IMR-90 (cell line): ENCODE measurements at regions not wholly inside any gene's neighbourhood (a gene's known extent, or its start where the extent isn't known, plus 50 kb on each side); places are given as distances from the start of the nearest gene placed in this dataset.

ENCODE experiments used
- ATAC-seq: fragments of 200-7000 bp; cut with Tn5 transposase; 2 replicates; pipeline ENCODE4 v1.9.1; 2020; ENCODE audit warnings: low read depth, mild to moderate bottlenecking, moderate library complexity
- BruUV-seq: library from RNA; stranded (reverse); fragments of 400-500 nt; replicated peaks from 2 replicates; lab custom pipeline; 2021; lab: Mats Ljungman, UMichigan
- CTCF ChIA-PET: fragments of 300-600 bp; formaldehyde crosslinking; extraction: SDS; loops from one replicate; lab custom pipeline; 2021; ENCODE audit warnings: antibody characterized with exemption; lab: Yijun Ruan, JAX
- POLR2A ChIA-PET: fragments of 300-600 bp; sonication (Branson Sonifier 250); formaldehyde crosslinking; loops from one replicate; lab custom pipeline; 2022; ENCODE audit warnings: antibody characterized with exemption; ENCODE audit not compliant: unreplicated experiment; lab: Charles Lee
- DNase-seq: peaks from one replicate; pipeline ENCODE4 v3.0.0; 2013
- H2AFZ ChIP-seq: replicated peaks from 2 replicates; pipeline ENCODE3; 2013; ENCODE audit warnings: low read length, mild to moderate bottlenecking; ENCODE audit not compliant: poor library complexity
- H2AK5ac ChIP-seq: 2 replicates; pipeline ENCODE4 v1.6.1; 2013; ENCODE audit warnings: low read depth, low read length, inconsistent platforms
- H2AK9ac ChIP-seq: replicated peaks from 2 replicates; pipeline ENCODE3; 2013; ENCODE audit warnings: mild to moderate bottlenecking, low read depth, low read length, moderate library complexity; ENCODE audit not compliant: poor library complexity
- H2BK120ac ChIP-seq: 2 replicates; pipeline ENCODE4 v1.6.1; 2013; ENCODE audit warnings: low read depth, low read length, inconsistent platforms
- H2BK15ac ChIP-seq: 3 replicates; pipeline ENCODE4 v1.6.1; 2013; ENCODE audit warnings: low read depth, low read length, inconsistent platforms
- H2BK20ac ChIP-seq: 2 replicates; pipeline ENCODE4 v1.6.1; 2013; ENCODE audit warnings: low read depth, mild to moderate bottlenecking, inconsistent platforms, low read length, moderate library complexity
- H2BK5ac ChIP-seq: 2 replicates; pipeline ENCODE4 v1.6.1; 2013; ENCODE audit warnings: mild to moderate bottlenecking, low read depth, low read length, inconsistent platforms; ENCODE audit not compliant: poor library complexity, severe bottlenecking
- H3K14ac ChIP-seq: replicated peaks from 2 replicates; pipeline ENCODE4 v1.6.1; 2013; ENCODE audit warnings: low read depth, low read length, inconsistent platforms
- H3K18ac ChIP-seq: 2 replicates; pipeline ENCODE4 v1.6.1; 2013; ENCODE audit warnings: low read depth, low read length, control low read depth
- H3K23ac ChIP-seq: 2 replicates; pipeline ENCODE4 v1.6.1; 2013; ENCODE audit warnings: low read depth, low read length, inconsistent platforms
- H3K27ac ChIP-seq: 2 replicates; pipeline ENCODE4 v1.5.1; 2013; ENCODE audit warnings: mild to moderate bottlenecking, control low read depth, low read length; ENCODE audit not compliant: insufficient read depth
- H3K27me3 ChIP-seq: 2 replicates; pipeline ENCODE4 v1.6.1; 2013; ENCODE audit warnings: low read length; ENCODE audit not compliant: control insufficient read depth, insufficient read depth
- H3K36me3 ChIP-seq: 2 replicates; pipeline ENCODE4 v1.6.1; 2013; ENCODE audit warnings: low read length, mixed read lengths; ENCODE audit not compliant: control insufficient read depth, insufficient read depth
- H3K4ac ChIP-seq: 2 replicates; pipeline ENCODE4 v1.6.1; 2013; ENCODE audit warnings: low read depth, low read length, inconsistent platforms
- H3K4me1 ChIP-seq: 2 replicates; pipeline ENCODE4 v1.6.1; 2013; ENCODE audit warnings: low read length, mixed read lengths; ENCODE audit not compliant: control insufficient read depth, insufficient read depth
- H3K4me2 ChIP-seq: 2 replicates; pipeline ENCODE4 v1.6.1; 2013; ENCODE audit warnings: low read depth, mild to moderate bottlenecking, control low read depth, low read length, moderate library complexity
- H3K4me3 ChIP-seq: 2 replicates; pipeline ENCODE4 v1.5.1; 2013; ENCODE audit warnings: low read depth, mild to moderate bottlenecking, control low read depth, low read length, moderate library complexity; ENCODE audit not compliant: insufficient read depth
- H3K56ac ChIP-seq: 2 replicates; pipeline ENCODE4 v1.6.1; 2013; ENCODE audit warnings: low read length, inconsistent platforms; ENCODE audit not compliant: insufficient read depth; ENCODE audit errors: extremely low read depth
- H3K79me1 ChIP-seq, 2 experiments: 2 replicates each; pipeline ENCODE4 v1.6.1; 2013; ENCODE audit warnings: low read length in 2 of 2, inconsistent platforms in 1 of 2, low read depth in 1 of 2
- H3K9ac ChIP-seq: 2 replicates; pipeline ENCODE4 v1.6.1; 2013; ENCODE audit warnings: low read depth, low read length, control low read depth
- H3K9me1 ChIP-seq: 2 replicates; pipeline ENCODE4 v1.6.1; 2013; ENCODE audit warnings: low read length, inconsistent platforms; ENCODE audit not compliant: insufficient read depth
- H3K9me3 ChIP-seq: 2 replicates; pipeline ENCODE4 v1.6.1; 2013; ENCODE audit warnings: low read length; ENCODE audit not compliant: control insufficient read depth, insufficient read depth
- H4K20me1 ChIP-seq: 2 replicates; pipeline ENCODE4 v1.6.1; 2013; ENCODE audit warnings: low read length, inconsistent platforms; ENCODE audit not compliant: insufficient read depth
- H4K5ac ChIP-seq: 2 replicates; pipeline ENCODE4 v1.6.1; 2013; ENCODE audit warnings: mild to moderate bottlenecking, low read depth, low read length, control low read depth
- H4K8ac ChIP-seq, 2 experiments: 2 replicates each; pipeline ENCODE4 v1.6.1; 2013; ENCODE audit warnings: low read depth in 2 of 2, low read length in 2 of 2, control low read depth in 1 of 2, inconsistent platforms in 1 of 2
- H4K91ac ChIP-seq: 2 replicates; pipeline ENCODE4 v1.6.1; 2013; ENCODE audit warnings: low read depth, low read length, inconsistent platforms; ENCODE audit not compliant: insufficient read depth
- BHLHE40 ChIP-seq: fragments of 150-350 bp; IDR thresholded peaks from 2 replicates; pipeline ENCODE4 v1.6.1; 2016; ENCODE audit warnings: mild to moderate bottlenecking, low read depth, low read length
- CHD1 ChIP-seq: IDR thresholded peaks from 2 replicates; pipeline ENCODE4 v1.6.1; 2012; ENCODE audit warnings: low read depth, low read length, improper control_type of control experiment
- MAFK ChIP-seq: IDR thresholded peaks from 2 replicates; pipeline ENCODE4 v1.6.1; 2012; ENCODE audit warnings: low read depth, low read length, improper control_type of control experiment
- MXI1 ChIP-seq: IDR thresholded peaks from 2 replicates; pipeline ENCODE4 v1.6.1; 2012; ENCODE audit warnings: low read depth, mild to moderate bottlenecking, low read length, moderate library complexity, borderline replicate concordance
- RAD21 ChIP-seq: IDR thresholded peaks from 2 replicates; pipeline ENCODE4 v1.6.1; 2012; ENCODE audit warnings: low read length, improper control_type of control experiment
- RCOR1 ChIP-seq: IDR thresholded peaks from 2 replicates; pipeline ENCODE4 v1.6.1; 2012; ENCODE audit warnings: mild to moderate bottlenecking, low read length, improper control_type of control experiment; ENCODE audit not compliant: insufficient replicate concordance
- RFX5 ChIP-seq: IDR thresholded peaks from 2 replicates; pipeline ENCODE4 v1.8.0; 2012; ENCODE audit warnings: low read depth, mild to moderate bottlenecking, low read length, moderate library complexity
- SMC3 ChIP-seq: fragments of 150-350 bp; IDR thresholded peaks from 2 replicates; pipeline ENCODE4 v1.6.1; 2016; ENCODE audit warnings: low read depth, mild to moderate bottlenecking, antibody characterized with exemption, low read length, moderate library complexity
- WGBS, 2 experiments: methylation state at CpG; one replicate each; pipeline versions ENCODE4 v1.1.5 to v1.1.7; 2013; ENCODE audit warnings: missing lambda C conversion rate in 2 of 2; ENCODE audit not compliant: insufficient read length in 1 of 2; ENCODE audit errors: extremely low coverage in 2 of 2; 5-methylcytosine and 5-hydroxymethylcytosine counted together
- dilution Hi-C: fragments of 300-500 bp; cut with HindIII; formaldehyde crosslinking; loops from one replicate; pipeline ENCODE4 v1.14.3; 2018; ENCODE audit warnings: low sequenced_read_pairs; ENCODE audit not compliant: unreplicated experiment
- in situ Hi-C: fragments of 300-500 bp; cut with MboI; formaldehyde crosslinking; loops from 3 replicates; pipeline ENCODE4 v1.14.3; 2019; ENCODE audit warnings: low sequenced_read_pairs, inconsistent platforms, mixed read lengths
- intact Hi-C: fragments of 100-400 bp; cut with micrococcal nuclease; formaldehyde crosslinking; loops from 2 replicates; pipeline ENCODE4 v1.10.0; 2022
- TF ChIP-seq, protein P1 (sequence below): fragments of 150-350 bp; IDR thresholded peaks from 2 replicates; pipeline ENCODE4 v1.6.1; 2017; ENCODE audit warnings: mild to moderate bottlenecking, antibody characterized with exemption, low read length, low read depth

DNA sequence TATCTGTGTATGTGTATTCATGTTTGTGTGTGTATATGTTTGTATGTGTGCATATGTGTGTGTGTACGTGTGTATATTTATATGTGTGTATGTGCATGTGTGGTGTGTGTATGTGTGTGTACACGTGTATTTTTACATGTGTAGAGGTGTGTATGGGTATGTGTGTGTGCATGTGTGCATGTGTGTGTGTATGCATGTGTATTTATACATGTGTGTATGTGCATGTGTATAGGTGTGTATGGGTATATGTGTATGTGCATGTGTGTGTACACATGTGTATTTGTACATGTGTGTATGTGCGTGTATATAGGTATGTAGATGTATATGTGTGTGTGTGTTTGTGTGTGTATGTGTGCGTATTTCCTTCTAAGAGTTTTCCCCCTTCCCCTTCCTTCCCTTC, 207.7 kb upstream of the ATP6AP2 start:
- Histone ChIP-seq H3K14ac (no peak overlapping the region), H2AK9ac (no peak overlapping the region), H3K4me2 (no peak overlapping the region), H3K4me1 (no peaks in the 10 kb centered on the region), H3K56ac (no peak overlapping the region), H2BK120ac (no peak overlapping the region), H4K91ac (no peak overlapping the region), H3K4ac (no peak overlapping the region), H3K9me3 (no peaks in the 10 kb centered on the region), H3K36me3 (no peaks in the 10 kb centered on the region), H2BK15ac (no peak overlapping the region), H2BK5ac (no peak overlapping the region), H3K9ac (no peak overlapping the region), H3K79me1 (no peaks in the 10 kb centered on the region), H3K27me3 (peaks cover 14% of the 10 kb centered on the region), H3K4me3 (no peak overlapping the region), H2BK20ac (no peak overlapping the region), H3K18ac (no peak overlapping the region), H2AFZ (no peak overlapping the region), H2AK5ac (no peak overlapping the region), H4K5ac (no peak overlapping the region), H3K27ac (no peak overlapping the region), H4K8ac (no peak overlapping the region), H4K20me1 (no peaks in the 10 kb centered on the region), H3K23ac (no peak overlapping the region), H3K9me1 (no peaks in the 10 kb centered on the region)
- in situ Hi-C loops (no loop called here), dilution Hi-C loops (no loop called here), intact Hi-C loops (no loop called here)
- 38% methylated on average over 2 of the region's 4 CpGs; no CpG with 5 or more reads in 1 of the 2 experiments for WGBS, 2 experiments
- TF ChIP-seq MAFK (no peak), SMC3 (no peak), RAD21 (no peak), RFX5 (no peak), MXI1 (no peak), BHLHE40 (no peak), CHD1 (no peak), RCOR1 (no peak)
- TF ChIP-seq, protein P1, sequence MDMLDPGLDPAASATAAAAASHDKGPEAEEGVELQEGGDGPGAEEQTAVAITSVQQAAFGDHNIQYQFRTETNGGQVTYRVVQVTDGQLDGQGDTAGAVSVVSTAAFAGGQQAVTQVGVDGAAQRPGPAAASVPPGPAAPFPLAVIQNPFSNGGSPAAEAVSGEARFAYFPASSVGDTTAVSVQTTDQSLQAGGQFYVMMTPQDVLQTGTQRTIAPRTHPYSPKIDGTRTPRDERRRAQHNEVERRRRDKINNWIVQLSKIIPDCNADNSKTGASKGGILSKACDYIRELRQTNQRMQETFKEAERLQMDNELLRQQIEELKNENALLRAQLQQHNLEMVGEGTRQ, result no peak
- DNase-seq, result no peak
- CTCF ChIA-PET, result no interaction called here
- POLR2A ChIA-PET, result no interaction called here
- BruUV-seq, result no TSS peak
- ATAC-seq, result no peak
